ENCODE measurements at regions not wholly inside any gene's neighbourhood (a gene's known extent, or its start where the extent isn't known, plus 50 kb on each side); places are given as distances from the start of the nearest gene placed in this dataset.
"Not testable (repeated sequence)": the region's sequence is repeated elsewhere in the genome, so short reads cannot be mapped to it uniquely, and the experiment has no call there.

GRCh38 chr13:37164635-37165034 lies 59.2 kb upstream of the CSNK1A1L start:
- DNase-seq, result no peak

- peak in 2 of 3 donors; percentile 42 to 72 for DNase-seq
These were observed 58.3 kb upstream of the CSNK1A1L start for GRCh38 chr13:37163641-37164265.

DNA sequence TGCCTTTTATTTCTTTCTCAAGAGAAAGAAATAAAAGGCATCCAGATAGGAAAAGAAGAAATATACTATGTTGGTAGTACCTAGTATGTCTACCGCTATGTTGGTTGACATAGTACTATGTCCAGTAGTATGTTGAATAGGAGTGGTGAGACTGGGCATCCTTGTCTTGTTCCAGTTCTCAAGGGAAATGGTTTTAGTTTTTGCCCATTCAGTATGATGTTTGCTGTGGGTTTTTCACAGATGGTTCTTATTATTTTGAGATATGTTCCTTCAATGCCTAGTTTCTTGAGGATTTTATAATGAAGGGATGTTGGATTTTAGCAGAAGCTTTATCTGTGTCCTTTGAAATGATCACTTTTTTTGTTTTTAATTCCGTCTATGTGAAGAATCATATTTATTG lies 53.0 kb upstream of the CSNK1A1L start:
- DNase-seq, result no peak

GRCh38 chr13:37155613-37156097 lies 50.2 kb upstream of the CSNK1A1L start:
- DNase-seq, result not testable (repeated sequence)
